CD4-positive, alpha-beta T cell treated with Interleukin-1 beta for 1 hour (primary cell): ENCODE measurements at regions not wholly inside any gene's neighbourhood (a gene's known extent, or its start where the extent isn't known, plus 50 kb on each side); places are given as distances from the start of the nearest gene placed in this dataset.
"Not testable (repeated sequence)": the region's sequence is repeated elsewhere in the genome, so short reads cannot be mapped to it uniquely, and the experiment has no call there.

Experiments used
- DNase-seq, 2 donors: peaks; one replicate each; pipeline ENCODE4 v3.0.0-alpha.2; 2020 to 2022

- no peak for DNase-seq
Observed at GRCh38 chr4:151876381-151876988, 115.7 kb upstream of the GATB start.

GRCh38 chr4:151874328-151874727 is 113.5 kb upstream of the GATB start:
- no peak for DNase-seq

GRCh38 chr4:151866592-151866918 is 105.7 kb upstream of the GATB start:
- peak in 1 of 2 donors; percentile 5 for DNase-seq

GRCh38 chr4:151865744-151866591 is 105.2 kb upstream of the GATB start:
- DNase-seq = no peak

GRCh38 chr4:151865312-151865711 is 104.5 kb upstream of the GATB start:
- DNase-seq = peak; percentile 6 to 50

- DNase-seq = no peak
Observed at GRCh38 chr4:151864068-151864467, 103.3 kb upstream of the GATB start.

GRCh38 chr4:151862766-151863165 is 102.0 kb upstream of the GATB start:
- DNase-seq = no peak

GRCh38 chr4:151860561-151861093 is 99.8 kb upstream of the GATB start:
- DNase-seq = no peak

GRCh38 chr4:151859641-151860040 is 98.8 kb upstream of the GATB start:
- no peak for DNase-seq

- DNase-seq = no peak
Observed at GRCh38 chr4:151858356-151858755, 97.5 kb upstream of the GATB start.

- no peak for DNase-seq
Observed at GRCh38 chr4:151857368-151857767, 96.6 kb upstream of the GATB start.

- no peak for DNase-seq
Observed at GRCh38 chr4:151855747-151856146, 94.9 kb upstream of the GATB start.

GRCh38 chr4:151854731-151855130 is 93.9 kb upstream of the GATB start:
- DNase-seq = no peak

- no peak for DNase-seq
Observed at GRCh38 chr4:151853034-151853433, 92.2 kb upstream of the GATB start.

- DNase-seq = no peak
Observed at GRCh38 chr4:151852202-151852601, 91.4 kb upstream of the GATB start.

GRCh38 chr4:151851354-151851753 is 90.5 kb upstream of the GATB start:
- no peak for DNase-seq

- no peak for DNase-seq
Observed at GRCh38 chr4:151850791-151851213, 90.0 kb upstream of the GATB start.

- not testable (repeated sequence) for DNase-seq
Observed at GRCh38 chr4:151845551-151845950, 84.7 kb upstream of the GATB start.

GRCh38 chr4:151842430-151843079 is 81.7 kb upstream of the GATB start:
- no peak for DNase-seq

GRCh38 chr4:151841107-151841506 is 80.3 kb upstream of the GATB start:
- no peak for DNase-seq

GRCh38 chr4:151835467-151835866 is 74.7 kb upstream of the GATB start:
- no peak for DNase-seq

GRCh38 chr4:151833174-151833573 is 72.4 kb upstream of the GATB start:
- no peak for DNase-seq

- no peak for DNase-seq
Observed at GRCh38 chr4:151831526-151831925, 70.7 kb upstream of the GATB start.

GRCh38 chr4:151830168-151830567 is 69.4 kb upstream of the GATB start:
- DNase-seq = no peak
